ENCODE measurements at regions not wholly inside any gene's neighbourhood (a gene's known extent, or its start where the extent isn't known, plus 50 kb on each side); places are given as distances from the start of the nearest gene placed in this dataset.

GRCh38 chr15:98075441-98075840, 114.9 kb downstream of the ARRDC4 start:
- TF ChIP-seq CTCF (IDR thresholded peaks at IDR 0.05) (no peak), EZH2 (IDR thresholded peaks at IDR 0.05; ENCODE audit: borderline replicate concordance, insufficient read depth, low read depth, low read length, poor library complexity, severe bottlenecking) (no peak)
